GM18873 (cell line): ENCODE measurements at regions not wholly inside any gene's neighbourhood (a gene's known extent, or its start where the extent isn't known, plus 50 kb on each side); places are given as distances from the start of the nearest gene placed in this dataset.
A peak's percentile ranks its signal among the peaks of the same experiment; 100 is the strongest.
"Not testable (repeated sequence)": the region's sequence is repeated elsewhere in the genome, so short reads cannot be mapped to it uniquely, and the experiment has no call there.

Source experiments
- ATAC-seq: cut with Tn5 transposase; IDR thresholded peaks from one replicate; pipeline ENCODE4 v1.9.1; 2021; ENCODE audit warnings: mild to moderate bottlenecking, moderate library complexity, moderate number of reproducible peaks; ENCODE audit not compliant: unreplicated experiment, low FRiP score

DNA sequence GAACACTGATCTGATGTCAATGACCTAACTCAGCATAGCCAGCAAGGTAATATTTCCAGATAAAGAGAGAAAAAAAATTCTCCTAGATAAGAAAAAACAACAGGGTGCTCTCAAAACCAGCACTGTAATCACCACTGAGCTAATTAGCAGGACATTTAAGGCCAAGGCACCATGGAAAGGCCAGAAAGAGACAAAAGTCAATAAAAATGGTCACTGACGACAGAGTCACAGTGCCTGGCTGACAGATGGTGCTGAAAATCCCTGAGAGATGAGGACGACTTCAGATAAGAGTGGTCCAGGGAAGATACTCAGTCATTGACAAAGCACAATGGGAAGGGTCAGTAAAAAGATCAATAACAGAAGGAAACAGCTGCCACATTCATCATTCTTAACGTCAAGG, 186.7 kb downstream of the SPATA31A6 start:
- not testable (repeated sequence) for ATAC-seq

DNA sequence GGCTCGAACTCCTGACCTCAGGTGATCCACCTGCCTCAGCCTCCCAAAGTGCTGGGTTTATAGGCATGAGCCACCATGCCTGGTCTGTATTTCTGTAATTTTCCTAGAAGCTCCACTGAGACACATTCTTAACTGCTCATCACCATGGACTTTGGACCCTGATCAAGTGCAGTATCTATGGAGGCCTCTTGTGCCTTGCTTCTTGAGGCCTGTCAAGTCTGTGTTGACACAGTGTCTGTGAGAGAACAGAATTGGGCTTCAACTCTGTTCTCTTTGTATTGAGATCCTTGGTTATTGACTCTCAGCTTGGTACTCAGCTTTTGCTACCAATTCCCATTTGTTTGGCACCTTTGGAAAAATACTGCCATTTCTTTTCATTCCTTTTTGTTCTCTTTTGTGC, 188.0 kb downstream of the SPATA31A6 start:
- ATAC-seq: not testable (repeated sequence)

DNA sequence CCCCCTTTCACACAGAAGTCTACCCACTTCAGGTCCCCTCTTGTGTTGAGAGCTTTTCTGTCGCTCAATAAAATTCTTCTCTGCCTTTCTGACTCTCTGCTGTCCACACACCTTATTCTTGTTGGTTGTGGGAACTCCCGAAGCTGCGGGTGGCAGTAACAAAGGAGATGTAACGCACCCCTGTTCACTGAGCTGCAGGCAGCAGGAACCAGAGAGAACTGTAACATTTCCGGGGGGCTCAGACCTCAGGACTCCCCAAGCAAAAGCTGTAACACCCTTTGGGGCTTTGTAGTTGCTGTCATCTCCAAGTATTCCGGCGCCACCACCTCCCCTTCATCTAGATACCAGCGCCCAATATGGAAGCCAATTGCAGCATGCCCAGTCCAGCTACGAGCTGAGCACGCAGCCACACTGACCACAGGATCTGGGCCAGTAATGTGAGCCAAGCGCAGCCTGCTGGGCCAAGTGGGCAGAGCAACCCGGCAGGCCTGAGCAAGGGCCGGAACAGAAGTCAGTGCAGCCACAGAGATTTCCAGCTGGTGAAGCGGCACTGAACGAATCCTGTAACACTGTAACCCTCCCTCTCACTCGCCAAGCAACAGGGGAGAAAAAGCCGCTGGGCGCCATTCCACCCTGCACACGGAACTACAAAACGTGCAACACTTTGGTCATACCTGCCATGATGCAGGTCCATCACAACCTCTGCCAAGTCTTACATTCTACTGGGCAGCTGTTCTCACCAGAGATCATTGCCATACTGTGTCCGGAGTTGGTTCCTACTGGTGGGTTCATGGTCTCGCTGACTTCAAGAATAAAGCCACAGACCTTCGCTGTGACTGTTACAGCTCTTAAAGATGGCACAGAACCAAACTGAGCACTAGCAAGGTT, 194.3 kb downstream of the SPATA31A6 start:
- ATAC-seq: not testable (repeated sequence)

DNA sequence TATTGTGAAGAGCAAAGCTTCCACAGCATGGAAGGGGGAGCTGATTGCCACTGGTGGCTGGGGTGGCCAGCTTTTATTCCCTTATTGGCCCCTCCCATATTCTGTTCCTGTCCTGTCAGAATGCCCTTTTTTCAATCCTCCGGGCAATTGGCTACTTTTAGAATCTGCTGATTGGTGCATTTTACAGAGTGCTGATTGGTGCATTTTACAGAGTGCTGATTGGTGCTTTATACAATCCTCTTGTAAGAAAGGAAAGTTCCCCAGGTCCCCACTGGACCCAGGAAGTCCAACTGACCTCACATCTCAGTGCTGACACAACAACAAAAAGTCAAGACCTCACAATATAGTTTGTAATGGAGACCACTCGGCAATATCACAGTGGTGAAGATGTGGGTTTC, 195.0 kb downstream of the SPATA31A6 start:
- ATAC-seq: no peak

DNA sequence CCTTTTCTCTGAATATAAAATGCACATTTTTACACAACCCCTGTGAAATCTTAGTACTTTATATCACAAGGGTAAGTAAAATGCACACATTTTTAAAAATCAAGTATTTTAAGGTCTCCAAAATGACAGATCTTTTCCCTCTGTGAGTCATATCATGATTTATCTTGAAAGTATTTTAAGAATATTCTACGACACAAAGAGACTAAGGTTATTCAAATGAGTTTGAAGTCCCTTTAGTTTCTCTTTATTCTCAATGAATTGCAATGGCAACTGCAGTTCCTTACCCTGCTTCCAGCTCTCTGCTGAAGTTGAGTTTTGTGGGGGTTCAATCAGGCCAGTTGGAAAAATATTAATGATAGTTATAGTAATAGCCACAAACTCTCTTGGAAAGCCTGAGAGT, 196.1 kb downstream of the SPATA31A6 start:
- ATAC-seq: not testable (repeated sequence)

DNA sequence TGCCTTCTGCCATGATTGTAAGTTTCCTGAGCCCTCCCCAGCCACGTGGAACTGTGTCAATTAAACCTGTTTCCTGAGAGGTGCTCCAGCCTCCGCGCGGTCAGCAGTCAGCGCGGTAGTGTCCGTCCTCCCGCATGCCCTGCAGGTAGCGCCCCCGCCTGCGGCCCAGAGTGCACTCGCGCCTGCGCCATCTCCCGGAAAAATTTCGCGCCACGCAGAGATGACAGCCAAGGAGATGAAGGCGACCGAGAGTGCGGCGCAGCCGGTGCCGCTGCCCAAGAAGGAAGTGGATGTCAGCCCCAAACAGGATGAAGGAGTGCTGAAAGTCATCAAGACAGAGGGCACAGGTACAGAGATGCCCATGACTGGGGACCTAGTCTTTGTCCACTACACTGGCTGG, 201.1 kb downstream of the SPATA31A6 start:
- not testable (repeated sequence) for ATAC-seq

DNA sequence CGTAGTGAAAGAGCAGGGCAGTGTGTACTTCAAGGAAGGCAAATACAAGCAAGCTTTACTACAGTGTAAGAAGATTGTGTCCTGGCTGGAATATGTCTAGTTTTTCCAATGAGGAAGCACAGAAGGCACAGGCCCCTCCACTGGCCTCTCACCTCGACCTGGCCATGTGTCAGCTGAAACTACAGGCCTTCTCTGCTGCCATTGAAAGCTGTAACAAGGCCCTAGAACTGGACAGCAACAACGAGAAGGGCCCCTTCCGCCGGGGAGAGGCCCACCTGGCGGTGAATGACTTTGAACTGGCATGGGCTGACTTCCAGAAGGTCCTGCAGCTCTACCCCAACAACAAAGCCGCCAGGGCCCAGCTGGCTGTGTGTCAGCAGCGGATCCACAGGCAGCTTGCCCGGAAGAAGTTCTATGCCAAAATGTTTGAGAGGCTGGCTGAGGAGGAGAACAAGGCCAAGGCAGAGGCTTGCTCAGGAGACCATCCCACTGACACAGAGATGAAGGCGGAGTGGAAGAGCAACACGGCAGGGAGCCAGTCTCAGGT, 202.2 kb downstream of the SPATA31A6 start:
- ATAC-seq: not testable (repeated sequence)

DNA sequence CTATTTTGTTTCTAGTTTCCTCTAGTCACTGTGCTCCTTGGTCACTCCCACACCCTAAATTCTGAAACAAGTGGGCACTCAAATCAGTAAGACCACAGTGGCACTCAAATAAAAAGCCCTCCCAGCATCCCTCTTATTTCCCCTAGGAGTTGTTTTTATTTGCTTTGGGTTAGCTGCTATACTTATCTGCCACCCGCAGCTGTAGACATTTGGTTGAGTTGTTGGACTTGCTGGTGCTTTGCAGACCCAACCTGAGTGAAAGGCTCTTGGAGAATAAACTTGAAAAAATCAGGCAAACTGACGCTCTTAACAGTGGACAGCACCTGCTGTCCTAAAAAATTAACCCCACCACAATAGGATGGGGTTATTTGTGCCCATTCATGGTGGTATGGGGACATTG, 203.0 kb downstream of the SPATA31A6 start:
- no peak for ATAC-seq

DNA sequence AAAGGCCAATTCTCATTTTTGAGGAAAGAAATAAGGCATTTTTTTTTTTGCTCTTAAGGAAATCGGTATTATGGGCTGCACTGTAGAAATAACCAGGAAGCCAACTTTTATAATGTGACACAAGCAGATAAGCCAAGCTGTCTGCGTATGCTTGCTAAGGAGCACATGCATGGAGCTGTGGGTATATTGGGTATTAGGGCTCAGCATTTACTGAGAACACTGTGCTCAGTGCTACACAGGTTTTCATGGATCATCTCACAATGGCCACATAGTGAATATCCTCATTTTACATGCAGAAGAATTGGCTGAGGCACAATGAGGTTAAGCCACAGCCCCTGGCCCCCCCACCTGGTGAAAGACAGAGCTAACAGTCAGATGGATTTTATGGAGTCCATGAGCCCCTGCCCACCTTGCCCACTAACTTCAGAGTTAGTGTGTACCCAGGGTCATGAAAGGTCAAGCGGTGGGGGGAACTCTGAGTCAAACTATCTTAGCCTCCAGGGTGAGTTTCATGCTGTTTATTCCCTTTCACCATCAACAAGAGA, 204.8 kb downstream of the SPATA31A6 start:
- ATAC-seq: no peak

DNA sequence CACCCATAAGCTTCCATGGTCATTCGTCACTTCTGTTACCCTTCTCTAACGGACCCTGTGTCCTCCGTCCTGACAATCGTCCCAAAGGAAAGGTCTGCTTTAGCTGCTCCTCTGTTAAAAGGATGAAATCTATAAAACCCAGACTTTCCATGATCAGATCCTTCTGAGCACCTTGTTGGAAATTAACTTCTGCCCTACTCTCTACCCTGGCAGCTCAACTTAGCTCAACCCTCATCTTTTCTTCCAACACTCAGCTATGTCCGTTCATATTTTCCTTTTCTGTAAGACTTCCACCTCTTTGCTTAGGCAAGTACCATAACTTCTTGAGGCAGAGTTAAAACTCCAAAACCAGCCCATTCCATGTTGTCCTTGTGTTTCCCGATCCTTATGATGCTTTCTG, 205.4 kb downstream of the SPATA31A6 start:
- no peak for ATAC-seq

DNA sequence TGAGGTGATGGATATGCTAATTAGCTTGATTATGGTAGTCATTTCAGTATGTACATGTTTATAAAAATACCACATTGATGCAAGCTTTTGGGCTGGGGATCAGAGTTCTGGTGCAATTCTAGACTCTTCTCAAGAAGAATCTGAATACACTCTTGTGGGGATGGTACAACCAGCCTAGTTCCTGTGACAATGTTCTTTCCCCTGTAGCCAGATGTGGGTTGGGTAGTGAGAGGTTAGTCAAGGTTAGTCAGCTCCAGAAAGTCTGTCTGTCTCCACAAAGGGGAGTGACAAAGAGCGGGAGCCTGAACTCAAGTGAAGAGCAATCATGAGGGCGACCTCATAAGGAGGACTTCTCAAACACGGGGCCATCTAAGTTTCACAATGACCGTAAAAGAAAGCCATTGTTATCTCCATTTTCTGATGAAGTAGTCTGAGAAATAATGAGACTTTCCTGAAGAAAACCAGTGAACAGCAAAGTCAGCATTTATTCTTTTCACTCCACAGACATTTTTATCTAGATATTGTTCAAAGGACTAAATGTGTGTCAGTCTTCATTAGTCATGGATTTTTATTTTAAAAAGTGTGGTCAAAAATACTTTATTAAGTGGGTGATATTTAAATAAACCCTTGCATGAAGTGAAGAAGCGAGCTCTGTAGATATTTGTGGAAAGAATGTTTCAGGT, 209.5 kb downstream of the SPATA31A6 start:
- ATAC-seq: not testable (repeated sequence)

DNA sequence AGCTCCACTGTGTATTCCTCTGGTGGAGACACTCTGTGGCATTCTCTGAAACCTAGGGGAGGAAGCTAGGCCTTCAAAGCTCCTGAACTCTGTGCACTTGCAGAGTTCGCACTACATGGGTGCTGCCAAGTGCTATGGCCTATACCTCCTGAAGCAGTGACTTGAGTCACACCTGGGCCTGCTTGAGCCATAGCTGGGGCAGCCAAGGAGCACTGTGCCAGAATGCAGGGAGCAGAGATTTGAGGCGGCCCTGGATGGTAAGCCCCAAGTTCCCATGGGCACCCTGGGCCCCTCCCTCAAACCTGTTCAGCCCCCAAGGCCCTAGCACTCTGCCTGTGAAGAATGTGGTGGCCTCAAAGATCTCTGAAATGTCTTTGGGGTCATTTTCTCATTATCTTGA, 212.9 kb downstream of the SPATA31A6 start:
- ATAC-seq: no peak

DNA sequence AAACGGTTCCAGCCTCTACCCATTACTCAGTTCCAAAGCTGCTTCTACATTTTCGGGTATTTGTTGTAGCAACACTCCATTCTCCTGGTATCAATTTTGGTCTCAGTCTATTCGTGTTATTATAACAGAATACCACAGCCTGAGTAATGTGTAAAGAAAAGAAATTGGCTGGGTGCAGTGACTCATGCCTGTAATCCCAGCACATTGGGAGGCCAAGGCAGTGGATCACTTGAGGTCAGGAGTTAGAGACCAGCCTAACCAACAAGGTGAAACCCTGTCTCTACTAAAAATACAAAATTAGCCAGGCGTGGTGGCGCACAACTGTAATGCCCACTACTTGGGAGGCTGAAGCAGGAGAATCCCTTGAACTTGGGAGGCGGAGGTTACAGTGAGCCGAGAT, 213.9 kb downstream of the SPATA31A6 start:
- not testable (repeated sequence) for ATAC-seq

DNA sequence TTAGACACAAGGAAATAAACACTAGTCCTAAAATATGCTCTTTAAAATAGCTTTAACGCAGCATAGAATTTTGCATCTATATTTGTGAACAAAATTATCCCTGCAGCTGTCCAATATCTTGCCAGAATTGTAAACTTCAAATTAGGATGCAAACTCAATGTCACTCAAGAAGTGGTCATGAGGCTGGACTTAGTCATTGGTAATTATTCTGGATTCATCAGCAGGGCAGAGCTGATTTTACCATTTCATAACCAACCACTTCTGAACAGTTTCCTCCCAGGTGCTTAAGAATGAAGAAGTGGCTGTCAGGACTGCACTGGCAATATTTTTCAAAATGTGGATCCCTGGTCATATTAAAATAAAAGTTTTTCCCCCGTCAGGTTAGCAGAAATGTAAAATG, 219.5 kb downstream of the SPATA31A6 start:
- ATAC-seq: not testable (repeated sequence)

DNA sequence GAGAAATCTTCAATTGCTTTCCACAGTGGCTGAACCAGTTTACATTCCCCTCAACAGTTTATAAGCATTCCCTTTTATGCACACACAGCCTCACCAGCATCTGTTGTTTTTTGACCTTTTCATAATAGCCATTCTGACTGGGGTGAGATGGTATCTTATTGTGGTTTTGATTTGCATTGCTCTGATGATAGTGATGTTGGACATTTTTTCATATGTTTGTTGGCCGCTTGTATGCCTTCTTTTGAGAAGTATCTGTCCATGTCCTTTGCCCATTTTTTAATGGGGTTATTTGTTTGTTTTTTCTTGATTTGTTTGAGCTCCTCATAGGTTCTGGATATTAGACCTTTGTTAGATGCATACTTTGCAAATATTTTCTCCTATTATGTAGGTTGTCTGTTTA, 226.1 kb downstream of the SPATA31A6 start:
- ATAC-seq: not testable (repeated sequence)

DNA sequence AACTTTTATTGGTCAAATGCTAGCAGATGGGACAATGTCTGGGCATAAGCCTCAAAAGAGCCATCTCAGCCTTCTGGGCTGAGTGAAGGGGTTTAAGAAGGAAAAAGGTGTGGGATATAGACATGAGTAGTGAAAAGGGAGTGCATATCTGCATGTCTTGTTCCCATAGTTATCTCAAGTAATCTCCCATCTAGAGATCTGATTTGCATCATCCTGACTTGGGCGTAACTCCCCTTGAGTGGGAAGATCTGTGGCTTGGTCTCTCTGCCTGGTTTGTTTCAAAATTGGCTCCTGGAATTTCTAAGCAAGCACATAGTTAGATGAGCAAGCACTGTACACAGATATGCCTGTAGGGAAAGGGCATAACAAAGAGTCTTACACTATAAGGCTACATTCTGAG, 228.9 kb downstream of the SPATA31A6 start:
- not testable (repeated sequence) for ATAC-seq

DNA sequence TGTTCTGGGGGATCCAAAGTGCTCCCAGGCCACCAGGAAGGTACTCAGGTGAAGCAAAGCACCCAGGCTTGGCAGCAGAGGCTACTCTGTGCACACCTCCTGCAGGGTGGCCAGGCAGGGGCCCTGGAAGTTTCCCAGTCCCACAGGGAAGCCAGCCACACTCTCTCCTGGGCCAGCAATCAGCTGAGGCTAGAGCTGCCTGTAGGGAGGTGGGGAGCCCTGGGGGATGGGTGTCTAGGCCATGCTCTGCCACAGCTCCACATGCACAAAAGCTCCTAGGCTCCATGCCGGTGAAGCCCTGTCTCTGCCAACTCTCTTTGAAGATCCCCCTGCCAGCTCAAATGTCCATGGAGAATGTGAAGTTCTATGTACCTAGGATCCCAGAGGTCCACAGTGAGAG, 231.4 kb downstream of the SPATA31A6 start:
- not testable (repeated sequence) for ATAC-seq

DNA sequence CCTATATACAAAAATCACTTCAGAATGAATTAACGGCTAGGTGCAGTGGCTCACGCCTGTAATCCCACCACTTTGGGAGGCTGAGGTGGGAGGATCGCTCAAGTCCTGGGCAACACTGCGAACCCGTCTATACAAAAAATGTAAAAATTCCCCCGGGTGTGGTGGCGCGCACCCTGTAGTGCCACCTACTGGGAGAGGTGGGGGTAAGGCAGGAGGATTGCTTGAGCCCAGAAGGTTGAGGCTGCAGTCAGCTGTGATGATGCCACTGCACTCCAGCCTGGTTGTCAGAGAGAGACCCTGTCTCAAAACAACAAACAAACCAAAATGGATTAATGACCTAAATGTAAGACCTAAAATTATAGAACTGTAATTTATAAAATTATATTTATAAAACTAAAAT, 236.2 kb downstream of the SPATA31A6 start:
- not testable (repeated sequence) for ATAC-seq

DNA sequence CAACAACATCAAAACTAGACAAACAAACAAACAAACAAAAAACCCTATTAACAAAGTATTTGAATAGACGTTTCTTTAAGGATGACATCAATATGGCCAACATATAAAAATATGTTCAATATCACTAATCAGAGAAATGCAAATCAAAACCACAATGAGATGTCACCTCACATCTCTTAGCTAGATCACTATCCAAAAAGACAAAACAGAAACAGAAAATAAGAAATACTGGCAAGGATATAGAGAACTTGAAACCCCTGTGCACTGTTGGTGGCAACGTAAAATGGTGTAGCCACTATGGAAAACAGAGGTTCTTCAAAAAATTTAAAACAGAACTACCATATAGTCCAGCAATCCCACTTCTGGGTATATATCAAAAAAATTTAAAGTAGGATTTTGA, 236.9 kb downstream of the SPATA31A6 start:
- ATAC-seq: peak; percentile 75

DNA sequence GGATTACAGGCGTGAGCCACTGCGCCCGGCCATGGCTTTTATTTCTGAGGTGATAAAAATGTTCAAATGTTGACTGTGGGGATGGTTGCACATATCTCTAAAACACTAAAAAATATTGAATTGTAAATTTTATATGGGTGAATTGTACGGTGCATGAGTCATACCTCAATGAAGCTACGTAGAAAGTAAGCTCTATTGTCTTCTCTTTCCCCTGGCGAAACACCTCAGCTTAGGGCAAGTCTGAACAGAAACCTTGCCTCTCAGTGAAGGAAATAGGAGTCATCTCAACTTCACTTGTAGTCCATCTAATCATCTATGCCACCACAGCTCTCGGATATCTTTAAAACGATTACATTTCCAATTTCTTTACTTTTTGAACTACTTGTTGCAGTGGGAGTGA, 238.2 kb downstream of the SPATA31A6 start:
- ATAC-seq: not testable (repeated sequence)
